ENCODE measurements at regions not wholly inside any gene's neighbourhood (a gene's known extent, or its start where the extent isn't known, plus 50 kb on each side); places are given as distances from the start of the nearest gene placed in this dataset.

GRCh38 chr6:156056085-156056484, 600.4 kb upstream of the NOX3 start:
- TF ChIP-seq ZNF274 (IDR thresholded peaks at IDR 0.05; ENCODE audit: low read depth, low read length), result no peak
- H3K4me3 ChIP-seq (ENCODE audit: low read length), result no peak overlapping the region

- TF ChIP-seq ZNF274 (IDR thresholded peaks at IDR 0.05; ENCODE audit: low read depth, low read length), result no peak
These were observed 598.0 kb upstream of the NOX3 start for GRCh38 chr6:156053626-156054025.

GRCh38 chr6:156046841-156047449, 591.3 kb upstream of the NOX3 start:
- no peak for TF ChIP-seq ZNF274 (IDR thresholded peaks at IDR 0.05; ENCODE audit: low read depth, low read length)

More at GRCh38 chr6:156053626-156054025, 598.0 kb upstream of the NOX3 start:
- no peak overlapping the region for H3K4me3 ChIP-seq (ENCODE audit: low read length)

GRCh38 chr6:156046268-156046665, 590.6 kb upstream of the NOX3 start:
- H3K4me3 ChIP-seq (ENCODE audit: low read length), result no peak overlapping the region
- no peak for TF ChIP-seq ZNF274 (IDR thresholded peaks at IDR 0.05; ENCODE audit: low read depth, low read length)

More at GRCh38 chr6:156046841-156047449, 591.3 kb upstream of the NOX3 start:
- H3K4me3 ChIP-seq (ENCODE audit: low read length), result no peak overlapping the region

GRCh38 chr6:156045401-156046267, 590.0 kb upstream of the NOX3 start:
- no peak for TF ChIP-seq ZNF274 (IDR thresholded peaks at IDR 0.05; ENCODE audit: low read depth, low read length)

GRCh38 chr6:156033598-156033997, 578.0 kb upstream of the NOX3 start:
- TF ChIP-seq ZNF274 (IDR thresholded peaks at IDR 0.05; ENCODE audit: low read depth, low read length), result no peak
- H3K4me3 ChIP-seq (ENCODE audit: low read length), result no peak overlapping the region

More at GRCh38 chr6:156045401-156046267, 590.0 kb upstream of the NOX3 start:
- no peak overlapping the region for H3K4me3 ChIP-seq (ENCODE audit: low read length)

GRCh38 chr6:156031516-156031915, 575.9 kb upstream of the NOX3 start:
- no peak overlapping the region for H3K4me3 ChIP-seq (ENCODE audit: low read length)
- no peak for TF ChIP-seq ZNF274 (IDR thresholded peaks at IDR 0.05; ENCODE audit: low read depth, low read length)

- H3K4me3 ChIP-seq (ENCODE audit: low read length), result no peak overlapping the region
- TF ChIP-seq ZNF274 (IDR thresholded peaks at IDR 0.05; ENCODE audit: low read depth, low read length), result no peak
These were observed 574.4 kb upstream of the NOX3 start for GRCh38 chr6:156030053-156030452.

- no peak for TF ChIP-seq ZNF274 (IDR thresholded peaks at IDR 0.05; ENCODE audit: low read depth, low read length)
- no peak overlapping the region for H3K4me3 ChIP-seq (ENCODE audit: low read length)
These were observed 573.8 kb upstream of the NOX3 start for GRCh38 chr6:156029286-156029985.

GRCh38 chr6:156028335-156029131, 572.9 kb upstream of the NOX3 start:
- no peak overlapping the region for H3K4me3 ChIP-seq (ENCODE audit: low read length)
- TF ChIP-seq ZNF274 (IDR thresholded peaks at IDR 0.05; ENCODE audit: low read depth, low read length), result no peak

GRCh38 chr6:156027248-156027626, 571.6 kb upstream of the NOX3 start:
- H3K4me3 ChIP-seq (ENCODE audit: low read length), result no peak overlapping the region
- TF ChIP-seq ZNF274 (IDR thresholded peaks at IDR 0.05; ENCODE audit: low read depth, low read length), result no peak

- H3K4me3 ChIP-seq (ENCODE audit: low read length), result no peak overlapping the region
- TF ChIP-seq ZNF274 (IDR thresholded peaks at IDR 0.05; ENCODE audit: low read depth, low read length), result no peak
These were observed 571.0 kb upstream of the NOX3 start for GRCh38 chr6:156026486-156027247.

GRCh38 chr6:156024339-156024738, 568.7 kb upstream of the NOX3 start:
- no peak overlapping the region for H3K4me3 ChIP-seq (ENCODE audit: low read length)
- TF ChIP-seq ZNF274 (IDR thresholded peaks at IDR 0.05; ENCODE audit: low read depth, low read length), result no peak
